ENCODE measurements at regions not wholly inside any gene's neighbourhood (a gene's known extent, or its start where the extent isn't known, plus 50 kb on each side); places are given as distances from the start of the nearest gene placed in this dataset.

DNA sequence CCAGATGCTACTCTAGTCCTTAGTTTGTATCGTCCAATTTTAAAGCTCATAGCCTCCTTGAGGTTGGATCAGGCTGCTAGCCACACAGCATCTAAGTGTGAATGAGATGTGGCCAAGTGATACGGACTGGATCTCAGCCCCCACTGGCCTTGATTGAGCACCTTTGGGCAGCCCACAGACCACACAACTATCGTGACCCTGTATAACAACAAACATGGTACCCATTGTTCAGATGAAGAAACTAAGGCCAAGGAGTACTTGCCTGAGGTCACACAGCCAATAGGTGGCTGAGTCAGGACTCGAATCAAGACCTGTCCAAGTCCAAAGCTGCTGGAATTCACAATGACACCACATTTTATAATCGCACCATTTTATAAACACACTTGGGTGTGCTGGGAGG lies 73.0 kb upstream of the IRX3 start:
- TF ChIP-seq EP300 (IDR thresholded peaks at IDR 0.05), result no peak
- no peak for TF ChIP-seq POLR2A (IDR thresholded peaks at IDR 0.05)
- no peak for TF ChIP-seq POLR2AphosphoS5 (IDR thresholded peaks at IDR 0.05)
- TF ChIP-seq, protein P1, sequence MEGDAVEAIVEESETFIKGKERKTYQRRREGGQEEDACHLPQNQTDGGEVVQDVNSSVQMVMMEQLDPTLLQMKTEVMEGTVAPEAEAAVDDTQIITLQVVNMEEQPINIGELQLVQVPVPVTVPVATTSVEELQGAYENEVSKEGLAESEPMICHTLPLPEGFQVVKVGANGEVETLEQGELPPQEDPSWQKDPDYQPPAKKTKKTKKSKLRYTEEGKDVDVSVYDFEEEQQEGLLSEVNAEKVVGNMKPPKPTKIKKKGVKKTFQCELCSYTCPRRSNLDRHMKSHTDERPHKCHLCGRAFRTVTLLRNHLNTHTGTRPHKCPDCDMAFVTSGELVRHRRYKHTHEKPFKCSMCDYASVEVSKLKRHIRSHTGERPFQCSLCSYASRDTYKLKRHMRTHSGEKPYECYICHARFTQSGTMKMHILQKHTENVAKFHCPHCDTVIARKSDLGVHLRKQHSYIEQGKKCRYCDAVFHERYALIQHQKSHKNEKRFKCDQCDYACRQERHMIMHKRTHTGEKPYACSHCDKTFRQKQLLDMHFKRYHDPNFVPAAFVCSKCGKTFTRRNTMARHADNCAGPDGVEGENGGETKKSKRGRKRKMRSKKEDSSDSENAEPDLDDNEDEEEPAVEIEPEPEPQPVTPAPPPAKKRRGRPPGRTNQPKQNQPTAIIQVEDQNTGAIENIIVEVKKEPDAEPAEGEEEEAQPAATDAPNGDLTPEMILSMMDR (IDR thresholded peaks at IDR 0.05), result no peak
- Histone ChIP-seq H3K27me3 (peaks cover 7% of the 10 kb centered on the region), H3K9me3 (no peaks in the 10 kb centered on the region), H3K4me1 (no peaks in the 10 kb centered on the region), H3K27ac (no peak overlapping the region), H3K4me3 (no peak overlapping the region), H3K36me3 (no peaks in the 10 kb centered on the region)
- DNase-seq (ENCODE audit: low spot score in 2 of 2), result no peak
- 58% methylated on average over 5 of the region's 5 CpGs for WGBS

DNA sequence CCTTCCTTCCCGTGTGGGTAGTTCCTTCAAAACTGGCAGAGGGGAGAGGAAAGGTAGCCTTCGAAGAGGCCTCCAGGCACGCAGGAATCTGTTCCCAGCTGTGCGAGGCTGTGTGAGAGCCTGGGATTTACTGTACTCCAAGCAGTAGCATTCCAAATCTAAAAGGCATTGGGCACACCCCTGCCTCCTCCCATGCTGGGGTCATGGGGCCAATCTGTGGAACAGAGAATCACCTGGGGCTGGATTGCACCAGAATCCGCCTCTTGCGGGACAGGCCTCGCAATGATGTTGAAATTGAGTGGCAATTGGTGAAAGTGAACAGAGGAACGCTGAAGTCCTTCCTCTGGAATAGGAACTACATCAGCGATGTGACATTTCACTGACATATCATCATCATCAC lies 72.5 kb upstream of the IRX3 start:
- H3K27me3 ChIP-seq, result peaks cover 7% of the 10 kb centered on the region
- H3K9me3 ChIP-seq, result peaks cover 4% of the 10 kb centered on the region
- TF ChIP-seq EP300 (IDR thresholded peaks at IDR 0.05) (no peak), POLR2A (IDR thresholded peaks at IDR 0.05) (no peak), POLR2AphosphoS5 (IDR thresholded peaks at IDR 0.05) (no peak)
- TF ChIP-seq, protein P1 (IDR thresholded peaks at IDR 0.05), result no peak
- no peaks in the 10 kb centered on the region for H3K4me1 ChIP-seq
- no peaks in the 10 kb centered on the region for H3K36me3 ChIP-seq
- H3K4me3 ChIP-seq, result no peak overlapping the region
- no peak overlapping the region for H3K27ac ChIP-seq
- DNase-seq (ENCODE audit: low spot score in 2 of 2), result no peak
- WGBS, result 71% methylated on average over 9 of the region's 9 CpGs

DNA sequence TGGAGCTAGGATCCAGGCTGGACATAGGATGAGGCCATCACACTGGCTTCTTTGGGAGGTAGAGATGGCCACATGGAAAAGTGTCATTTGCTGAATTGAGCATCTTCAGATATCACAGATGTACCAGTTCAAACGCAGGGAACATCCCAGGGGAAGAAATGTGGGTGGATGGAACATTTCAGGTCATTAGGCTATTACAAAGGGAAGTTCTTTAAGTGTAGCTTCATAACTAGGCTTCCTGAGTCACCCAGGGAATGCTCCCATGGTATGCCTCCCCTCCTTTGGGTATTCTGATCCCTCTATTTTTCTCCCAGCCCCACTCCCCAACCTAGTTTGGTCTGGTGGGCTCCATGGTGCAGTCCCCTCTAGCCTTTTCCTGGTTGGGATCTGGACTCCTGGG lies 69.8 kb upstream of the IRX3 start:
- TF ChIP-seq POLR2AphosphoS5 (IDR thresholded peaks at IDR 0.05) (no peak), POLR2A (IDR thresholded peaks at IDR 0.05) (no peak), EP300 (IDR thresholded peaks at IDR 0.05) (no peak)
- TF ChIP-seq, protein P1 (IDR thresholded peaks at IDR 0.05), result no peak
- Histone ChIP-seq H3K36me3 (no peaks in the 10 kb centered on the region), H3K27me3 (no peaks in the 10 kb centered on the region), H3K9me3 (peaks cover 4% of the 10 kb centered on the region), H3K27ac (no peak overlapping the region), H3K4me3 (no peak overlapping the region), H3K4me1 (no peaks in the 10 kb centered on the region)
- WGBS, result 63% methylated on average over 1 of the region's 1 CpG
- no peak for DNase-seq (ENCODE audit: low spot score in 2 of 2)

DNA sequence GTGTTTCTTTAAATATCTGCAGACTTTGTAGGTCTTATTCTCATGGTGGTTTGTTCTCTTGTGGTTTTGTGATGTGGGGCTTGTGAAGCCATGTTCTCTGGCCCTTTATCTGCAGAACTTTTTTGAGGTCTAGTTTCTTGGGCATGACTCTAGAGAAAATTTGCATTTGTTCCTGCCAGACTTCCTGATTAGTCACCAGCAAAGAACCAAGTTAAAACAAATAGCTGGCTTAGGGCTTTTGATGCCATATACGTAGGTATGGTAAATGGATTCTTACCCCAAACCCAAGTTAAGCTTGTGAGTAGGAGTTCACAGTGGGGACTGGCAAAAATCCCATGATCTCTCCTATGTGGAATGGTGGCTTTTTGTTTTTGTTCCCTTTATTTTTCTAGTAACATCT lies 68.7 kb upstream of the IRX3 start:
- 62% methylated on average over 1 of the region's 1 CpG for WGBS
- H3K4me1 ChIP-seq, result no peaks in the 10 kb centered on the region
- H3K9me3 ChIP-seq, result peaks cover 4% of the 10 kb centered on the region
- DNase-seq (ENCODE audit: low spot score in 2 of 2), result no peak
- H3K36me3 ChIP-seq, result no peaks in the 10 kb centered on the region
- TF ChIP-seq EP300 (IDR thresholded peaks at IDR 0.05), result no peak
- no peak for TF ChIP-seq POLR2A (IDR thresholded peaks at IDR 0.05)
- TF ChIP-seq, protein P1 (IDR thresholded peaks at IDR 0.05), result no peak
- TF ChIP-seq POLR2AphosphoS5 (IDR thresholded peaks at IDR 0.05), result no peak
- no peak overlapping the region for H3K27ac ChIP-seq
- H3K4me3 ChIP-seq, result no peak overlapping the region
- no peaks in the 10 kb centered on the region for H3K27me3 ChIP-seq

DNA sequence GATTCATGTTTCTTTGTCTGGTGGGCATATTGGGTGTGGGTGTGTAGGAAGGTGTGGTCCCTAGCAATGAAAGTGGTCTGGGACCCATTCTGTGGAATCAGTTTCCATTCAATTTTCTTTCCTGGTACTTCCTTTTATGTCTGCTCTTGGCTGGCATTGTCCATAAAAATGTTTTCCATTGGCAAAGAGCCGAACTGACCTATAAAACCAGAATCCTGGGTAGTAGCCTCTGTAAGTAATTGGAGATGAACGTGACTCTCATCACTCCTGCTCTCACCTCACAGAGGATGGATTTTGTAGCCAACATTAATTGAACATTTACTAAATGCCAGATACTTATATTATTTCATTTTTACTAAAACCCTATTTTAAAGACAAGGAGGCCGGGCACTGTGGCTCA lies 66.5 kb upstream of the IRX3 start:
- TF ChIP-seq POLR2AphosphoS5 (IDR thresholded peaks at IDR 0.05) (no peak), POLR2A (IDR thresholded peaks at IDR 0.05) (no peak)

DNA sequence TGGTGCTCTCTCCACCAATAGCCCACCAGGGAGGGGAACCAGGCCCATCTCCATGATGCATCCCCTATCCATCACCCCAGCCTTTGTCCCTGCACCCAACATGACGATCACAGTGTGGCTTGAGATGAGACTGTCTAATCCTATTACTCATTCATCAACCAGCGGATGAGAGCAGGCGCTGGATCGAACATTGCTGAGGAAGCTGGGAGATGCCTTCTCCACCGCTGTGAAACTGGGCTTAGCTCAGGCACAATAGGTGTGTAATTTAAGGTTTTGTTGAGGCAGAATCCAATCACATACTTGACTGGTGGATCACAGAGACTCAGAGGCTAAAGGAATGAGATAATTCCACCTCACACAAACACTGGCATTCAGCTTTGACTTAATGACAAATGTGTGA lies 64.6 kb upstream of the IRX3 start:
- 77% methylated on average over 5 of the region's 5 CpGs for WGBS

More for the DNA sequence above, 66.5 kb upstream of the IRX3 start:
- H3K9me3 ChIP-seq, result peaks cover 4% of the 10 kb centered on the region
- H3K4me1 ChIP-seq, result no peaks in the 10 kb centered on the region
- 91% methylated on average over 3 of the region's 3 CpGs for WGBS
- H3K4me3 ChIP-seq, result no peak overlapping the region
- H3K27me3 ChIP-seq, result no peaks in the 10 kb centered on the region
- H3K27ac ChIP-seq, result no peak overlapping the region
- no peak for DNase-seq (ENCODE audit: low spot score in 2 of 2)
- no peaks in the 10 kb centered on the region for H3K36me3 ChIP-seq

More for the DNA sequence above, 64.6 kb upstream of the IRX3 start:
- H3K9me3 ChIP-seq, result peaks cover 4% of the 10 kb centered on the region
- H3K4me1 ChIP-seq, result no peaks in the 10 kb centered on the region
- TF ChIP-seq POLR2A (IDR thresholded peaks at IDR 0.05), result no peak
- TF ChIP-seq POLR2AphosphoS5 (IDR thresholded peaks at IDR 0.05), result no peak
- no peak for TF ChIP-seq EP300 (IDR thresholded peaks at IDR 0.05)
- TF ChIP-seq, protein P1 (IDR thresholded peaks at IDR 0.05), result no peak
- no peaks in the 10 kb centered on the region for H3K27me3 ChIP-seq
- no peak overlapping the region for H3K4me3 ChIP-seq
- no peak overlapping the region for H3K27ac ChIP-seq
- no peaks in the 10 kb centered on the region for H3K36me3 ChIP-seq
- no peak for DNase-seq (ENCODE audit: low spot score in 2 of 2)

Data from suprapubic skin (tissue), 4 donors.